ENCODE measurements at regions not wholly inside any gene's neighbourhood (a gene's known extent, or its start where the extent isn't known, plus 50 kb on each side); places are given as distances from the start of the nearest gene placed in this dataset.

DNA sequence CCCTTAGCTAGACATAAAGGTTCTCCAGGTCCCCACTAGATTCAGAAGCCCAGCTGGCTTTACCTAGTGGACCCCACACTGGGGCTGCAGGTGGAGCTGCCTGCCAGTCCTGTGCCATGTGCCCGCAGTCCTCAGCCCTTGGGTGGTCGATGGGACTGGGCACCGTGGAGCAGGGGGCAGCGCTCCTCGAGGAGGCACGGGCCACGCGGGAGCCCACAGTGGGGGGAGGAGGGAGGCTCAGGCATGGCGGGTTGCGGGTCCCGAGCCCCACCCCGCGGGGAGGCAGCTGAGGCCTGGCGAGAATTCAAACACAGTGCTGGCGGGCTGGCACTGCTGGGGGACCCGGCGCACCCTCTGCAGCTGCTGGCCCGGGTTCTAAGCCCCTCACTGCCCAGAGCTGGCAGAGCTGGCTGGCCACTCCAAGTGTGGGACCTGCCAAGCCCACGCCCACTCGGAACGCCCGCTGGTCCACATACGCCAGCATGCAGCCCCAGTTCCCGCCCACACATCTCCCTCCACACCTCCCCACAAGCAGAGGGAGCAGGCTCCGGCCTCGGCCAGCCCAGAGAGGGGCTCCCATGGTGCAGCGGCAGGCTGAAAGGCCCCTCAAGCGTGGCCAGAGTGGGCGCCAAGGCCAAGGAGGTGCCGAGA is 119.7 kb upstream of the NRXN1 start (continued):
- TF ChIP-seq, protein P1, sequence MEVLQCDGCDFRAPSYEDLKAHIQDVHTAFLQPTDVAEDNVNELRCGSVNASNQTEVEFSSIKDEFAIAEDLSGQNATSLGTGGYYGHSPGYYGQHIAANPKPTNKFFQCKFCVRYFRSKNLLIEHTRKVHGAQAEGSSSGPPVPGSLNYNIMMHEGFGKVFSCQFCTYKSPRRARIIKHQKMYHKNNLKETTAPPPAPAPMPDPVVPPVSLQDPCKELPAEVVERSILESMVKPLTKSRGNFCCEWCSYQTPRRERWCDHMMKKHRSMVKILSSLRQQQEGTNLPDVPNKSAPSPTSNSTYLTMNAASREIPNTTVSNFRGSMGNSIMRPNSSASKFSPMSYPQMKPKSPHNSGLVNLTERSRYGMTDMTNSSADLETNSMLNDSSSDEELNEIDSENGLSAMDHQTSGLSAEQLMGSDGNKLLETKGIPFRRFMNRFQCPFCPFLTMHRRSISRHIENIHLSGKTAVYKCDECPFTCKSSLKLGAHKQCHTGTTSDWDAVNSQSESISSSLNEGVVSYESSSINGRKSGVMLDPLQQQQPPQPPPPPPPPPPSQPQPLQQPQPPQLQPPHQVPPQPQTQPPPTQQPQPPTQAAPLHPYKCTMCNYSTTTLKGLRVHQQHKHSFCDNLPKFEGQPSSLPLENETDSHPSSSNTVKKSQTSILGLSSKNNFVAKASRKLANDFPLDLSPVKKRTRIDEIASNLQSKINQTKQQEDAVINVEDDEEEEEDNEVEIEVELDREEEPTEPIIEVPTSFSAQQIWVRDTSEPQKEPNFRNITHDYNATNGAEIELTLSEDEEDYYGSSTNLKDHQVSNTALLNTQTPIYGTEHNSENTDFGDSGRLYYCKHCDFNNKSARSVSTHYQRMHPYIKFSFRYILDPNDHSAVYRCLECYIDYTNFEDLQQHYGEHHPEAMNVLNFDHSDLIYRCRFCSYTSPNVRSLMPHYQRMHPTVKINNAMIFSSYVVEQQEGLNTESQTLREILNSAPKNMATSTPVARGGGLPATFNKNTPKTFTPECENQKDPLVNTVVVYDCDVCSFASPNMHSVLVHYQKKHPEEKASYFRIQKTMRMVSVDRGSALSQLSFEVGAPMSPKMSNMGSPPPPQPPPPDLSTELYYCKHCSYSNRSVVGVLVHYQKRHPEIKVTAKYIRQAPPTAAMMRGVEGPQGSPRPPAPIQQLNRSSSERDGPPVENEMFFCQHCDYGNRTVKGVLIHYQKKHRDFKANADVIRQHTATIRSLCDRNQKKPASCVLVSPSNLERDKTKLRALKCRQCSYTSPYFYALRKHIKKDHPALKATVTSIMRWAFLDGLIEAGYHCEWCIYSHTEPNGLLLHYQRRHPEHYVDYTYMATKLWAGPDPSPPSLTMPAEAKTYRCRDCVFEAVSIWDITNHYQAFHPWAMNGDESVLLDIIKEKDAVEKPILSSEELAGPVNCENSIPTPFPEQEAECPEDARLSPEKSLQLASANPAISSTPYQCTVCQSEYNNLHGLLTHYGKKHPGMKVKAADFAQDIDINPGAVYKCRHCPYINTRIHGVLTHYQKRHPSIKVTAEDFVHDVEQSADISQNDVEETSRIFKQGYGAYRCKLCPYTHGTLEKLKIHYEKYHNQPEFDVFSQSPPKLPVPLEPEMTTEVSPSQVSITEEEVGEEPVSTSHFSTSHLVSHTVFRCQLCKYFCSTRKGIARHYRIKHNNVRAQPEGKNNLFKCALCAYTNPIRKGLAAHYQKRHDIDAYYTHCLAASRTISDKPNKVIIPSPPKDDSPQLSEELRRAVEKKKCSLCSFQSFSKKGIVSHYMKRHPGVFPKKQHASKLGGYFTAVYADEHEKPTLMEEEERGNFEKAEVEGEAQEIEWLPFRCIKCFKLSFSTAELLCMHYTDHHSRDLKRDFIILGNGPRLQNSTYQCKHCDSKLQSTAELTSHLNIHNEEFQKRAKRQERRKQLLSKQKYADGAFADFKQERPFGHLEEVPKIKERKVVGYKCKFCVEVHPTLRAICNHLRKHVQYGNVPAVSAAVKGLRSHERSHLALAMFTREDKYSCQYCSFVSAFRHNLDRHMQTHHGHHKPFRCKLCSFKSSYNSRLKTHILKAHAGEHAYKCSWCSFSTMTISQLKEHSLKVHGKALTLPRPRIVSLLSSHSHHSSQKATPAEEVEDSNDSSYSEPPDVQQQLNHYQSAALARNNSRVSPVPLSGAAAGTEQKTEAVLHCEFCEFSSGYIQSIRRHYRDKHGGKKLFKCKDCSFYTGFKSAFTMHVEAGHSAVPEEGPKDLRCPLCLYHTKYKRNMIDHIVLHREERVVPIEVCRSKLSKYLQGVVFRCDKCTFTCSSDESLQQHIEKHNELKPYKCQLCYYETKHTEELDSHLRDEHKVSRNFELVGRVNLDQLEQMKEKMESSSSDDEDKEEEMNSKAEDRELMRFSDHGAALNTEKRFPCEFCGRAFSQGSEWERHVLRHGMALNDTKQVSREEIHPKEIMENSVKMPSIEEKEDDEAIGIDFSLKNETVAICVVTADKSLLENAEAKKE (CRISPR knock-in tag; IDR thresholded peaks at IDR 0.05), result no peak
- no peak for TF ChIP-seq EZH2phosphoT487 (IDR thresholded peaks at IDR 0.05; ENCODE audit: unreplicated experiment)
- TF ChIP-seq POLR2AphosphoS5 (IDR thresholded peaks at IDR 0.05; ENCODE audit: low read depth), result no peak
- TF ChIP-seq, protein P2, sequence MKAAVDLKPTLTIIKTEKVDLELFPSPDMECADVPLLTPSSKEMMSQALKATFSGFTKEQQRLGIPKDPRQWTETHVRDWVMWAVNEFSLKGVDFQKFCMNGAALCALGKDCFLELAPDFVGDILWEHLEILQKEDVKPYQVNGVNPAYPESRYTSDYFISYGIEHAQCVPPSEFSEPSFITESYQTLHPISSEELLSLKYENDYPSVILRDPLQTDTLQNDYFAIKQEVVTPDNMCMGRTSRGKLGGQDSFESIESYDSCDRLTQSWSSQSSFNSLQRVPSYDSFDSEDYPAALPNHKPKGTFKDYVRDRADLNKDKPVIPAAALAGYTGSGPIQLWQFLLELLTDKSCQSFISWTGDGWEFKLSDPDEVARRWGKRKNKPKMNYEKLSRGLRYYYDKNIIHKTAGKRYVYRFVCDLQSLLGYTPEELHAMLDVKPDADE (IDR thresholded peaks at IDR 0.05), result no peak

DNA sequence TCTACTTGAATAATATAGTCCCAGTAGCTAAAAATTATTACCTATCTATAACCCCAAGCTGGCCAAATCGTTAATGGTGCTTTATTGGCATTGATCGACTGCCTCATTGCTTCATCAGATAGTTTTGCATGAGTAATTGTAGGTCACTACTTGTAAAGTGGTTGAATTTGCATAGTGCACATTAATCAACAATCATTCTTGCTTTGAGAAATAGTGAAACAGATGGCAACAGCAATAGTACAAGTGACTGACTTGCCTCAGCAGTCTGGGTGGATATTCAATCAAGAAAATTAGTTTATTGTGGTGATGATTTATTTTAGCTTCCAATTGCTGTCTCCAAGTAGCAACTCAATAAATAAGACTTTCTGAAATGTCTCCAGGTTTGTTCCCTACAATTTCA is 117.8 kb upstream of the NRXN1 start:
- no peak overlapping the region for H3K4me2 ChIP-seq
- H3K27ac ChIP-seq (ENCODE audit: low read depth), result no peak overlapping the region
- H3K36me3 ChIP-seq (ENCODE audit: insufficient read depth), result no peaks in the 10 kb centered on the region
- no peak overlapping the region for H3K27ac Mint-ChIP-seq
- TF ChIP-seq ZNF114 (CRISPR knock-in tag; IDR thresholded peaks at IDR 0.05), result no peak
- TF ChIP-seq, protein P2 (IDR thresholded peaks at IDR 0.05), result no peak
- no peaks in the 10 kb centered on the region for H3K9me2 ChIP-seq (ENCODE audit: insufficient read depth)
- no peaks in the 10 kb centered on the region for H3K79me2 ChIP-seq (replicated peaks; ENCODE audit: insufficient read depth)
- H3K4me3 ChIP-seq, result no peak overlapping the region
- peaks cover 2% of the 10 kb centered on the region for H3K27me3 Mint-ChIP-seq (ENCODE audit: insufficient read depth, low read depth, poor library complexity)
- no peaks in the 10 kb centered on the region for H3K27me3 ChIP-seq (ENCODE audit: insufficient read depth)
- H3K4me3 Mint-ChIP-seq, result no peak overlapping the region
- no peaks in the 10 kb centered on the region for H3K4me1 Mint-ChIP-seq
- no peak overlapping the region for H2AFZ ChIP-seq
- DNase-seq (ENCODE audit: low spot score) (no peak), ATAC-seq (no peak)
- H4K20me1 ChIP-seq (replicated peaks; ENCODE audit: insufficient read depth), result no peaks in the 10 kb centered on the region
- H3K4me1 ChIP-seq (ENCODE audit: insufficient read depth), result no peaks in the 10 kb centered on the region
- H3F3A ChIP-seq (replicated peaks; ENCODE audit: low read depth), result no peaks in the 10 kb centered on the region
- peaks cover 22% of the 10 kb centered on the region for H3K9me3 Mint-ChIP-seq
- H3K36me3 Mint-ChIP-seq (ENCODE audit: low read depth), result peaks cover 17% of the 10 kb centered on the region

Measured in GM23338 (cell line).